GM12872 (cell line): ENCODE measurements at regions not wholly inside any gene's neighbourhood (a gene's known extent, or its start where the extent isn't known, plus 50 kb on each side); places are given as distances from the start of the nearest gene placed in this dataset.

Experiments
- TF ChIP-seq, protein P1 (sequence below): IDR thresholded peaks from 3 replicates; pipeline ENCODE4 v1.5.1; 2011; ENCODE audit warnings: low read depth, mild to moderate bottlenecking, low read length, moderate library complexity; ENCODE audit not compliant: insufficient read depth

DNA sequence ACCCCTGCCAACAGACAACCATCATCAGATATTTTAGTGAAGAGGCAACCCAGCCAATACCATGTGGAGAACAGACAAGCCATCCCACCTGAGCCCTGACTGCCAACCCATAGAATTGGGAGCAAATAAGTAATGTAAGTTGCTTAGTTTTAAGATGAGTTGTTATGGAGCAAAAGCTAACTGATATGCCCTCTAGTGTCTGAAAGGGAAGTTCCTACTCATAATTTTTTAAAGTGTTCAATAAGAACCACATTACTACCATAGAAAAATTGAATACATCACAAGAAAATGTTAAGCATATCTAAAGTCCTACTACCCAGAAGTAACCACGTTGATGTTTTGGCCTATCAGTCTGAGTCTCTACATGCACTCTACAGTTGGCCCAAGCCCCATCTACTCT lies 50.8 kb upstream of the SLC36A4 start:
- TF ChIP-seq, protein P1, sequence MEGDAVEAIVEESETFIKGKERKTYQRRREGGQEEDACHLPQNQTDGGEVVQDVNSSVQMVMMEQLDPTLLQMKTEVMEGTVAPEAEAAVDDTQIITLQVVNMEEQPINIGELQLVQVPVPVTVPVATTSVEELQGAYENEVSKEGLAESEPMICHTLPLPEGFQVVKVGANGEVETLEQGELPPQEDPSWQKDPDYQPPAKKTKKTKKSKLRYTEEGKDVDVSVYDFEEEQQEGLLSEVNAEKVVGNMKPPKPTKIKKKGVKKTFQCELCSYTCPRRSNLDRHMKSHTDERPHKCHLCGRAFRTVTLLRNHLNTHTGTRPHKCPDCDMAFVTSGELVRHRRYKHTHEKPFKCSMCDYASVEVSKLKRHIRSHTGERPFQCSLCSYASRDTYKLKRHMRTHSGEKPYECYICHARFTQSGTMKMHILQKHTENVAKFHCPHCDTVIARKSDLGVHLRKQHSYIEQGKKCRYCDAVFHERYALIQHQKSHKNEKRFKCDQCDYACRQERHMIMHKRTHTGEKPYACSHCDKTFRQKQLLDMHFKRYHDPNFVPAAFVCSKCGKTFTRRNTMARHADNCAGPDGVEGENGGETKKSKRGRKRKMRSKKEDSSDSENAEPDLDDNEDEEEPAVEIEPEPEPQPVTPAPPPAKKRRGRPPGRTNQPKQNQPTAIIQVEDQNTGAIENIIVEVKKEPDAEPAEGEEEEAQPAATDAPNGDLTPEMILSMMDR = peak; percentile 40; the same call in 2 of the 3 replicates

DNA sequence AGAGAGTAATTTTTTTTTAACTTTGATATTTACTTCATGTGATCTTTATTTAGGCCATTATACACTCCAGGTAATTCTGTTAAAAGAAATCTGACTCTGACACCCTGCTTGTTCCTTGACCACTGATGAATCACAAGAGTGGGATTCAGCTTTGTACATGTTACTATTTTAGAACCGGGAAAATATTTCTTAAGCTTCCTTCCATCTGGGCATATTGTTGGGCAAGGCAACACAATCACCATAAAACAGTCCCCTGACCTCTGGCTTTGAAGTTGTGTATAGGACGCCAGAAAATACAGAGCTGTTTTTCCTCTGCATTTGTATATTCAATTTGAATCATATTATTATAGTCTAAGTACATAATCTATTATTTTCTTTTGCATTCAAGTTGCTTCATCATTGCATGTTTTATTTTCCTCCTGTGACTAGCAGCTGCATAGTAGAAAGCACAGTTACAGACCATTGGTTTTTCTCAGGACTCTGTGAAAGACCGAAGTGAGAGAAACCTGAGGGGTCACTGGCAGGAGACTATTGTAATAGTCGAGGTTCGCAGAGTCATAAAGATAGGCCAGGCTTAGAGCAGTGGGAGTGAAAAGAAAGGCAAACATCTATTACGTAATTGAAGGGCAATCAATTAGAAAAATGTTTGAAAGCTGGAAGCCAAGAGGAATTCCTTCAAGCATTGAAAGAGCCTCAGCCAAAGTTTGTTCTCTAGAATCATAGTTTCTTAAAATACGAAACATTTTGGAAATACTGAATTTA lies 51.8 kb upstream of the SLC36A4 start:
- TF ChIP-seq, protein P1 = no peak

DNA sequence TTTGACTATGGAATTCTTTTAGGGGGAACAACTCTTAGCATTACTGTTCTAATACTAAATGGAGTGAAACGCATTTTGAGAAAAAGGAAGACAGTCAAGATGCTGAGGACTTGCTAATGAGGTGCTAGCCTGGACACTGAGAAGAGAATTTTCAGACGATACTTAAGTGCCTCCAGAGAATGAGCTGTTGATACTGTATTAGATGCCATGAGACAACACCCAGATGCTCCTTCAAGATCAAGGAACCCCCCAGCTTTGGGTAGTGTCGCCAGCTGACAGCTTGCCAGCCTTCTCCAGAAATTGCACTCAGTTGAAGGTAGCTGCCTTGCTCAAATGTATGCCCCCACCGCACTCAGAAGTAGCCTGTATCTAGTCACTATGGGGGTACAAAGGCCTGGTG lies 52.5 kb upstream of the SLC36A4 start:
- TF ChIP-seq, protein P1 = no peak

DNA sequence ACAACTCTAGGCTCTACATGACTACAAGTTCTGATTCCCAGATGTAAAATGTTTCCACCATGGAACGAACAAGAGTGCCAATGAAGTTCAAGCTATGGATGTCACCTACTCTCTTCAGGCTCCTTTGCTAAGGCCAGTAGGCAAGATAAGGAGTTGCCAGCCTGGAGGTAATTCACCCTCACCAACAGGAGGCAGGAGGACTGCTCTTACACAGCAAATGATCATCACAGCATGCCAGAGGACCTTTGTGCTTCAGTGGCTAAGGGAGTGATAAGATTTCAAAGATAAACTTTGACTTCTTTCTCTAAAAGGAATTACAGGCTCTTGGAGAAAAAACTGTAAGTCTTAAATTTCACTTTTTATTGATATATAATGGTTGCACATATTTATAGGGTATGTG lies 54.1 kb upstream of the SLC36A4 start:
- TF ChIP-seq, protein P1 = no peak

DNA sequence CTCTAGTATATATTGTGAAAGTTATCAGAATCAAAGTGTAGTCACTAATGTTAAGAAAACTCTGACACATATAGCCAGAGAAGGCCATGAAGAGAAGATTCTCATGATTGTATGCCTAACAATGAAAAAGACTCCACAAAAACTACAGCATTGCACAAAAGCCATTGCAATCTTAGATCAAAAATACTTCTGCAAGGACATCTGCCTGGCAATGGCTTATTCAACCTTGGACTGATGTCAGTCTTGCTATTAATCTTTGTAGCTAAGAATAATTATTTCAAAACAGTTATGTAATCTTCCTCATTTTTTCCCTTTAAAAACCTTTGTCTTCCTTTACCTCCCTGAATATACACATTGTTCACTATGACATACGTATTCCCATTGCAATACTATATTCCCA lies 55.3 kb upstream of the SLC36A4 start:
- TF ChIP-seq, protein P1 = no peak

DNA sequence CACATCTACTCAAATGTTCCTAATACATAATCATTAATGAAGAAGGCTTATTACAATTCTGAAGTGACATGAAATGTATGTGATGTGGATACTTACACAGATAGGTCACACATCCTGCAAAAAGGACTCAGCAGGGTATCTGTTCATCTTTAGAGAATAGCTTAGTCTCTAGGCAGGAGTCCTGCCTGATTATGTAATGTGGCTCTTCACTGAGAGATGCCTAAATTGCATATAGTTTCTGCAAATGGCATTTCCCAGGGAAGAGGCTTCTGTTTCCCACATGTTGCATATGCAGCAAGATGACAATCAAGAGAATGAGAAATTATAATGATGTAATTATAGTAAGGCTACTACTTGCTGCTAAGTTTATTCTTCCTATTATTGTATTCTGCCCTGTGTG lies 58.8 kb upstream of the SLC36A4 start:
- TF ChIP-seq, protein P1 = no peak

DNA sequence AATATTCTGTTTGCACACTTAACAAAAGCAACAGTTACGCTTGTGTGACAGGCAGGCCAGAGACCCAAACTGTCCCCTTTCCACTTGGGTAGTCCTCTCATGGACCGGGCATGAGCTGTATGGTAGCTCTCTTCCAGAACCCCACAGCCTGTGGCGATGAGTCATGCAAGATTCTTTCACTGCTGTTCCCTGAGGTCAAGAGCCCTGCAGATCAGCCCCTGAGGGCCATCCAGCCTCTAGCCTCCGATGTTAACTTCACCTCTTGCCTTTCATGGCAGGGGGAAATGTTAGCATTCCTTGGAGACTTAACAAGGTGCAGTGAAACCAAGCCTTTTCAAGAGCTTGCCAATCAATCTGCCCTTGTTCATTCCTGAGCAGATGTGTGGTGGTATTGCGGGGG lies 63.2 kb upstream of the DEUP1 start:
- TF ChIP-seq, protein P1 = no peak
